Parathyroid adenoma (tissue), 2 donors: ENCODE measurements at regions not wholly inside any gene's neighbourhood (a gene's known extent, or its start where the extent isn't known, plus 50 kb on each side); places are given as distances from the start of the nearest gene placed in this dataset.

Experiments
- H2AFZ ChIP-seq: fragments of 300-600 bp; sonication (generic); one replicate; pipeline ENCODE4 v1.7.0; 2017; ENCODE audit warnings: antibody characterized with exemption, mild to moderate bottlenecking
- H3K27ac ChIP-seq: fragments of 300-600 bp; sonication (generic); one replicate; pipeline ENCODE4 v1.7.0; 2017
- H3K27me3 ChIP-seq: fragments of 300-600 bp; sonication (generic); one replicate; pipeline ENCODE4 v1.7.0; 2017; ENCODE audit warnings: low read length; ENCODE audit not compliant: control insufficient read depth, insufficient read depth
- H3K36me3 ChIP-seq: fragments of 300-600 bp; sonication (generic); one replicate; pipeline ENCODE4 v1.7.0; 2017; ENCODE audit warnings: low read length; ENCODE audit not compliant: control insufficient read depth, insufficient read depth
- H3K4me1 ChIP-seq: fragments of 300-600 bp; sonication (generic); one replicate; pipeline ENCODE4 v1.7.0; 2017; ENCODE audit warnings: control low read depth
- H3K4me2 ChIP-seq: fragments of 300-600 bp; sonication (generic); one replicate; pipeline ENCODE4 v1.7.0; 2017; ENCODE audit warnings: low read length
- H3K4me3 ChIP-seq: fragments of 300-600 bp; sonication (generic); one replicate; pipeline ENCODE4 v1.7.0; 2017; ENCODE audit warnings: low read depth, low read length
- H3K79me2 ChIP-seq: fragments of 300-600 bp; sonication (generic); one replicate; pipeline ENCODE4 v1.7.0; 2017; ENCODE audit warnings: control low read depth
- H3K9ac ChIP-seq: fragments of 300-600 bp; sonication (generic); one replicate; pipeline ENCODE4 v1.7.0; 2017; ENCODE audit warnings: mild to moderate bottlenecking
- H3K9me3 ChIP-seq: fragments of 300-600 bp; sonication (generic); one replicate; pipeline ENCODE4 v1.7.0; 2017; ENCODE audit warnings: low read length; ENCODE audit not compliant: control insufficient read depth
- CTCF ChIP-seq: fragments of 300-600 bp; sonication (generic); IDR thresholded peaks from one replicate; pipeline ENCODE4 v1.7.0; 2017; ENCODE audit warnings: antibody characterized with exemption, mild to moderate bottlenecking
- donor health status: primary hyperparathyroidism.

DNA sequence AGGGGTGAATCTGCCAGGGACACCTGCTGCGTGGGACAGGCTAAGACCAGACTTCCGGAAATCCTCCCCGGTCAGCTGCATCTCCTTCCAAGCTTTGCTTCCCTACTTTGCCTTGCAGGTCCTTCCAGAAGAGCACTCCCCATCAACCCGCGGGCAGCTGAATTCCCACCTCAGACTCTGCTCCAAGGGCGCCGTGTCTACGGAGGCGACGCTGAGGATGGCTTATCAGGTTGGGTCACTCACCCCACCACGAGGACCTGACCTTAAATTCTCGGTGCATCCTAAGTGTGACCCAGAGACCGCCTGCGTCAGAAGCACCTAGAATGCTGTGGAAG lies 78.9 kb upstream of the KMT2C start:
- no peak overlapping the region for H3K9ac ChIP-seq
- no peaks in the 10 kb centered on the region for H3K4me1 ChIP-seq
- no peak overlapping the region for H3K27ac ChIP-seq
- TF ChIP-seq CTCF = no peak
- no peaks in the 10 kb centered on the region for H3K9me3 ChIP-seq
- no peak overlapping the region for H3K4me2 ChIP-seq
- no peaks in the 10 kb centered on the region for H3K79me2 ChIP-seq
- no peaks in the 10 kb centered on the region for H3K36me3 ChIP-seq
- no peak overlapping the region for H2AFZ ChIP-seq
- no peak overlapping the region for H3K4me3 ChIP-seq
- H3K27me3 ChIP-seq = no peaks in the 10 kb centered on the region

- no peak overlapping the region for H3K27ac ChIP-seq
- no peaks in the 10 kb centered on the region for H3K36me3 ChIP-seq
- H3K4me3 ChIP-seq = no peak overlapping the region
- no peaks in the 10 kb centered on the region for H3K79me2 ChIP-seq
- H3K4me2 ChIP-seq = no peak overlapping the region
- no peaks in the 10 kb centered on the region for H3K27me3 ChIP-seq
- no peak overlapping the region for H3K9ac ChIP-seq
- no peak for TF ChIP-seq CTCF
- no peaks in the 10 kb centered on the region for H3K9me3 ChIP-seq
- H3K4me1 ChIP-seq = no peaks in the 10 kb centered on the region
- no peak overlapping the region for H2AFZ ChIP-seq
Measured at GRCh38 chr7:152513861-152514770, 78.3 kb upstream of the KMT2C start.

DNA sequence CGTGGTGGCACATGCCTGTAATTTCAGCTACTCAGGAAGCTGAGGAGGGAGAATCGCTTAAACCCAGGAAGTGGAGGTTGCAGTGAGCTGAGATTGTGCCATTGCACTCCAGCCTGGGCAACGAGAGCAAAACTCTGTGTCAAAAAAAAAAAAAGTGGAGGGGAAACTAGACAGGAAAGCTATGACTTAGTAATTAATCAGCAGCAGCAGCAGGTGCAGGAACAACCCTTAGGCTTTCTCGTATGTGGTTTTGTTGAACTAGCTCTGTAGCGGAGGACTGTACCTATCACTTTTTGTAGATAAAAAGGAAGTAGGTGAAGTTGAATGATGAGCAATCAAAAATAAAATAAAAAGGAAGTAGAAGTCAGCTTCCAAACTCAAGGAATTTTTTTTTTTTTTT lies 76.9 kb upstream of the KMT2C start:
- no peak overlapping the region for H3K4me2 ChIP-seq
- no peaks in the 10 kb centered on the region for H3K9me3 ChIP-seq
- no peak overlapping the region for H3K4me3 ChIP-seq
- H2AFZ ChIP-seq = no peak overlapping the region
- no peaks in the 10 kb centered on the region for H3K27me3 ChIP-seq
- H3K27ac ChIP-seq = no peak overlapping the region
- H3K79me2 ChIP-seq = no peaks in the 10 kb centered on the region
- H3K9ac ChIP-seq = no peak overlapping the region
- no peaks in the 10 kb centered on the region for H3K36me3 ChIP-seq
- no peak for TF ChIP-seq CTCF
- H3K4me1 ChIP-seq = no peaks in the 10 kb centered on the region

DNA sequence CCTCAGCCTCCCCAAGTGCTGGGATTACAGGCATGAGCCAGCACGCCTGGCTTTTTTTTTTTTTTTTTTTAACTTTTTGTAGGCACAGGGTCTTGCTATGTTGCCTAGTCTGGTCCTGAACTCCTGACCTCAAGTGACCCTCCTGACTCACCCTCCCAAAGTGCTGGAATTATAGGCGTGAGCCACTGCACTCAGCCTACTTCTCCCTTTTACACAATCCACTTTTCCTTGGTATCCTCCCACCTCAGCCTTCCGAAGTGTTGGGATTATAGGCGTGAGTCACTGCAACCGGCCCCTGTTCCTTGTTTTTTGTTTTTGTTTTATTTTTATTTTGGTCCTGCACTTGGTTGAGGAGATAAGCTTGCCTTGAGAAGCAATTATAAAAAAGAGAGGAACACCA lies 75.9 kb upstream of the KMT2C start:
- no peaks in the 10 kb centered on the region for H3K36me3 ChIP-seq

More for the DNA sequence above, 75.9 kb upstream of the KMT2C start:
- Histone ChIP-seq H3K27me3 (no peaks in the 10 kb centered on the region), H3K79me2 (no peaks in the 10 kb centered on the region), H3K9ac (no peak overlapping the region), H3K4me2 (no peak overlapping the region), H2AFZ (no peak overlapping the region), H3K4me3 (no peak overlapping the region), H3K4me1 (no peaks in the 10 kb centered on the region), H3K27ac (no peak overlapping the region), H3K9me3 (no peaks in the 10 kb centered on the region)
- TF ChIP-seq CTCF = no peak
